SK-N-SH (cell line): ENCODE measurements at regions not wholly inside any gene's neighbourhood (a gene's known extent, or its start where the extent isn't known, plus 50 kb on each side); places are given as distances from the start of the nearest gene placed in this dataset.

Experiments
- CTCF ChIA-PET: fragments of 300-600, 350-600 bp; formaldehyde crosslinking; extraction: SDS; loops from one replicate; lab custom pipeline; 2021; lab: Yijun Ruan, JAX
- POLR2A ChIA-PET: fragments of 350-600 bp; sonication (Branson Sonifier 250); formaldehyde crosslinking; extraction: SDS; loops from one replicate; lab custom pipeline; 2020; ENCODE audit warnings: antibody characterized with exemption, inconsistent platforms; lab: Yijun Ruan, JAX
- DNase-seq: peaks from one replicate; pipeline ENCODE4 v3.0.0; 2012
- H2AFZ ChIP-seq: fragments of 200-600 bp; sonication (generic); 2 replicates; pipeline ENCODE4 v1.8.1; 2016; ENCODE audit warnings: antibody characterized with exemption, mild to moderate bottlenecking, low read depth
- H3F3A ChIP-seq: fragments of 200-600 bp; sonication (generic); replicated peaks from 2 replicates; pipeline ENCODE3; 2016; ENCODE audit warnings: antibody characterized with exemption, mild to moderate bottlenecking; ENCODE audit not compliant: insufficient read depth
- H3K27ac ChIP-seq, 2 experiments: fragments of 200-500 bp in 1 of 2; fragments of 200-600 bp in 1 of 2; sonication (Bioruptor generic) in 1 of 2; sonication (generic), shearing (Covaris generic) in 1 of 2; 2 replicates each; pipeline versions ENCODE4 v1.5.1 to v1.6.1; 2014 to 2016; ENCODE audit warnings: low read depth in 2 of 2, inconsistent platforms in 1 of 2, low read length in 1 of 2, mild to moderate bottlenecking in 1 of 2, mixed read lengths in 1 of 2
- H3K27me3 ChIP-seq: fragments of 200-600 bp; sonication (generic), shearing (Covaris generic); 2 replicates; pipeline ENCODE4 v1.6.1; 2016; ENCODE audit warnings: mixed run types; ENCODE audit not compliant: insufficient read depth
- H3K36me3 ChIP-seq, 2 experiments: fragments of 200-500 bp in 1 of 2; fragments of 200-600 bp in 1 of 2; sonication (Bioruptor generic) in 1 of 2; sonication (generic) in 1 of 2; replicated peaks in 1 of 2; 2 replicates each; pipeline versions ENCODE3 to v1.5.1; 2014 to 2016; ENCODE audit warnings: low read length in 1 of 2, mild to moderate bottlenecking in 1 of 2; ENCODE audit not compliant: insufficient read depth in 2 of 2, control insufficient read depth in 1 of 2
- H3K4me1 ChIP-seq, 2 experiments: fragments of 200-500 bp in 1 of 2; fragments of 200-600 bp in 1 of 2; sonication (Bioruptor generic) in 1 of 2; sonication (generic), shearing (Covaris generic) in 1 of 2; 2 replicates each; pipeline versions ENCODE4 v1.5.1 to v1.6.1; 2014 to 2016; ENCODE audit warnings: low read depth in 1 of 2, low read length in 1 of 2, mixed run types in 1 of 2; ENCODE audit not compliant: insufficient read depth in 2 of 2, control insufficient read depth in 1 of 2
- H3K4me2 ChIP-seq: fragments of 200-600 bp; sonication (generic), shearing (Covaris generic); 2 replicates; pipeline ENCODE4 v1.6.1; 2017; ENCODE audit warnings: mixed run types
- H3K4me3 ChIP-seq, 2 experiments: fragments of 200-500 bp in 1 of 2; fragments of 200-600 bp in 1 of 2; sonication (Bioruptor generic) in 1 of 2; sonication (generic), shearing (Covaris generic) in 1 of 2; 2 replicates each; pipeline versions ENCODE4 v1.5.1 to v1.8.1; 2014 to 2016; ENCODE audit warnings: low read depth in 2 of 2, inconsistent platforms in 1 of 2, low read length in 1 of 2, mild to moderate bottlenecking in 1 of 2, mixed read lengths in 1 of 2, moderate library complexity in 1 of 2
- H3K79me2 ChIP-seq: fragments of 200-600 bp; sonication (generic); 2 replicates; pipeline ENCODE4 v1.8.1; 2017; ENCODE audit warnings: mild to moderate bottlenecking; ENCODE audit not compliant: insufficient read depth
- H3K9ac ChIP-seq: fragments of 200-600 bp; sonication (generic); 2 replicates; pipeline ENCODE4 v1.6.1; 2017; ENCODE audit warnings: mixed run types
- H3K9me2 ChIP-seq: fragments of 200-600 bp; sonication (generic); 2 replicates; pipeline ENCODE4 v1.6.1; 2017; ENCODE audit warnings: mixed run types
- H3K9me3 ChIP-seq: fragments of 200-600 bp; sonication (generic); 2 replicates; pipeline ENCODE4 v1.6.1; 2017; ENCODE audit warnings: mixed run types, mild to moderate bottlenecking, moderate library complexity
- H4K20me1 ChIP-seq: fragments of 200-600 bp; sonication (generic); 2 replicates; pipeline ENCODE4 v1.6.1; 2017; ENCODE audit warnings: mild to moderate bottlenecking, mixed run types; ENCODE audit not compliant: insufficient read depth
- CTCF ChIP-seq: fragments of 200-600 bp; sonication (generic); IDR thresholded peaks from 2 replicates; pipeline ENCODE4 v1.6.1; 2017; ENCODE audit warnings: antibody characterized with exemption, mild to moderate bottlenecking, moderate library complexity
- EP300 ChIP-seq, 2 experiments: IDR thresholded peaks; 2 replicates each; pipeline versions ENCODE4 v1.4.0 to v1.6.1; 2012; ENCODE audit warnings: borderline replicate concordance in 1 of 2, low read depth in 1 of 2, low read length in 1 of 2
- EZH2phosphoT487 ChIP-seq: fragments of 200-600 bp; sonication (generic); IDR thresholded peaks from 2 replicates; pipeline ENCODE4 v1.6.1; 2017; ENCODE audit warnings: low read depth, mixed run types, mild to moderate bottlenecking, antibody characterized with exemption, moderate library complexity, borderline replicate concordance
- GABPA ChIP-seq: IDR thresholded peaks from 2 replicates; pipeline ENCODE4 v1.4.0; 2012; ENCODE audit warnings: low read depth, mild to moderate bottlenecking
- JUND ChIP-seq: IDR thresholded peaks from 2 replicates; pipeline ENCODE4 v1.4.0; 2012
- MAX ChIP-seq: IDR thresholded peaks from 2 replicates; pipeline ENCODE4 v1.4.0; 2012; ENCODE audit warnings: low read depth
- MEF2A ChIP-seq: IDR thresholded peaks from 2 replicates; pipeline ENCODE4 v1.4.0; 2012; ENCODE audit warnings: low read depth, borderline replicate concordance
- NFIC ChIP-seq: IDR thresholded peaks from 2 replicates; pipeline ENCODE4 v1.4.0; 2012; ENCODE audit warnings: borderline replicate concordance
- NRF1 ChIP-seq: IDR thresholded peaks from 2 replicates; pipeline ENCODE4 v1.6.1; 2012; ENCODE audit warnings: low read depth, mild to moderate bottlenecking, low read length
- PBX3 ChIP-seq: IDR thresholded peaks from 2 replicates; pipeline ENCODE4; 2012
- RCOR1 ChIP-seq: fragments of 150-350 bp; IDR thresholded peaks from 2 replicates; pipeline ENCODE4 v1.6.1; 2017; ENCODE audit warnings: antibody characterized with exemption, low read length
- RXRA ChIP-seq: IDR thresholded peaks from 2 replicates; pipeline ENCODE4 v1.4.0; 2012; ENCODE audit warnings: low read depth, mild to moderate bottlenecking, borderline replicate concordance
- TCF12 ChIP-seq: IDR thresholded peaks from 2 replicates; pipeline ENCODE4 v1.4.0; 2012
- USF1 ChIP-seq: IDR thresholded peaks from 2 replicates; pipeline ENCODE4 v1.4.0; 2012; ENCODE audit warnings: low read depth, borderline replicate concordance
- ZBTB33 ChIP-seq: IDR thresholded peaks from 2 replicates; pipeline ENCODE4 v1.4.0; 2012; ENCODE audit warnings: low read depth, borderline replicate concordance
- WGBS: methylation state at CpG from one replicate; pipeline ENCODE4 v1.1.6; 2017; ENCODE audit warnings: low lambda C conversion rate; 5-methylcytosine and 5-hydroxymethylcytosine counted together

- no peaks in the 10 kb centered on the region for H3K9me2 ChIP-seq
- DNase-seq: no peak
- H3K27ac ChIP-seq: no peak overlapping the region
- H3K4me1 ChIP-seq: no peaks in the 10 kb centered on the region
- ChIA-PET POLR2A (no interaction called here), CTCF (no interaction called here)
- no peak overlapping the region for H3K9ac ChIP-seq
- H3F3A ChIP-seq: no peaks in the 10 kb centered on the region
- H3K79me2 ChIP-seq: no peaks in the 10 kb centered on the region
- no peaks in the 10 kb centered on the region for H4K20me1 ChIP-seq
- TF ChIP-seq EP300 (IDR thresholded peaks at IDR 0.05; ENCODE audit: borderline replicate concordance in 1 of 2, low read depth in 1 of 2, low read length in 1 of 2) (no peak), TCF12 (no peak), MEF2A (no peak), GABPA (no peak), NFIC (no peak)
- no peaks in the 10 kb centered on the region for H3K9me3 ChIP-seq
- WGBS: 65% methylated on average over 3 of the region's 3 CpGs
- H3K27me3 ChIP-seq: no peaks in the 10 kb centered on the region
- H3K4me2 ChIP-seq: no peak overlapping the region
- H3K4me3 ChIP-seq: no peak overlapping the region
- no peak overlapping the region for H2AFZ ChIP-seq
- H3K36me3 ChIP-seq: no peaks in the 10 kb centered on the region
Measured at GRCh38 chr11:104370478-104370877, 206.5 kb upstream of the PDGFD start.

GRCh38 chr11:104369761-104370160 lies 205.8 kb upstream of the PDGFD start:
- no peak for DNase-seq
- H3K9ac ChIP-seq: no peak overlapping the region
- no peak overlapping the region for H3K4me3 ChIP-seq
- H3K9me2 ChIP-seq: no peaks in the 10 kb centered on the region
- H3K9me3 ChIP-seq: no peaks in the 10 kb centered on the region
- no peaks in the 10 kb centered on the region for H3K4me1 ChIP-seq
- no peak overlapping the region for H3K4me2 ChIP-seq
- H3K27ac ChIP-seq: no peak overlapping the region
- POLR2A ChIA-PET: no interaction called here
- H2AFZ ChIP-seq: no peak overlapping the region
- no peaks in the 10 kb centered on the region for H3K36me3 ChIP-seq
- CTCF ChIA-PET: no interaction called here
- TF ChIP-seq MAX (no peak), NRF1 (no peak), USF1 (no peak), RXRA (no peak), RCOR1 (no peak), PBX3 (no peak), NFIC (no peak), TCF12 (no peak), JUND (no peak), CTCF (no peak), EZH2phosphoT487 (no peak), ZBTB33 (no peak)
- TF ChIP-seq, all 33 proteins: peak for 0
- WGBS: 56% methylated on average over 4 of the region's 4 CpGs
- no peaks in the 10 kb centered on the region for H4K20me1 ChIP-seq
- no peaks in the 10 kb centered on the region for H3K27me3 ChIP-seq
- H3K79me2 ChIP-seq: no peaks in the 10 kb centered on the region
- no peaks in the 10 kb centered on the region for H3F3A ChIP-seq
